Kasumi-1 (cell line): ENCODE measurements at regions not wholly inside any gene's neighbourhood (a gene's known extent, or its start where the extent isn't known, plus 50 kb on each side); places are given as distances from the start of the nearest gene placed in this dataset.

Experiments used
- DNase-seq, 2 experiments: peaks; one replicate each; lab custom pipeline; 2025; lab: John Stamatoyannopoulos, UW

- no peak for DNase-seq
These were observed 358.3 kb downstream of the NXPE2 start for GRCh38 chr11:115036406-115037180.

GRCh38 chr11:115042002-115042401 lies 363.7 kb downstream of the NXPE2 start:
- no peak for DNase-seq

- no peak for DNase-seq
These were observed 369.3 kb downstream of the NXPE2 start for GRCh38 chr11:115047631-115048030.

- DNase-seq: no peak
These were observed 371.5 kb downstream of the NXPE2 start for GRCh38 chr11:115049796-115050195.

GRCh38 chr11:115050756-115051155 lies 372.4 kb downstream of the NXPE2 start:
- DNase-seq: no peak

GRCh38 chr11:115051938-115052590 lies 373.7 kb downstream of the NXPE2 start:
- DNase-seq: no peak

- no peak for DNase-seq
These were observed 374.3 kb downstream of the NXPE2 start for GRCh38 chr11:115052601-115053000.

- DNase-seq: no peak
These were observed 376.5 kb downstream of the NXPE2 start for GRCh38 chr11:115054570-115055538.

GRCh38 chr11:115056514-115056913 lies 378.2 kb downstream of the NXPE2 start:
- DNase-seq: no peak

GRCh38 chr11:115060840-115061239 lies 382.5 kb downstream of the NXPE2 start:
- DNase-seq: no peak

GRCh38 chr11:115065314-115065713 lies 387.0 kb downstream of the NXPE2 start:
- no peak for DNase-seq

- DNase-seq: no peak
These were observed 387.7 kb downstream of the NXPE2 start for GRCh38 chr11:115065830-115066664.

- no peak for DNase-seq
These were observed 389.1 kb downstream of the NXPE2 start for GRCh38 chr11:115067471-115067870.

GRCh38 chr11:115067900-115068530 lies 389.7 kb downstream of the NXPE2 start:
- no peak for DNase-seq

GRCh38 chr11:115069599-115069998 lies 391.3 kb downstream of the NXPE2 start:
- no peak for DNase-seq

GRCh38 chr11:115075356-115075755 lies 397.0 kb downstream of the NXPE2 start:
- no peak for DNase-seq

GRCh38 chr11:115077740-115078139 lies 399.4 kb downstream of the NXPE2 start:
- DNase-seq: no peak

- DNase-seq: no peak
These were observed 400.4 kb downstream of the NXPE2 start for GRCh38 chr11:115078461-115079438.

GRCh38 chr11:115080923-115081680 lies 402.8 kb downstream of the NXPE2 start:
- no peak for DNase-seq
